ENCODE measurements at regions not wholly inside any gene's neighbourhood (a gene's known extent, or its start where the extent isn't known, plus 50 kb on each side); places are given as distances from the start of the nearest gene placed in this dataset.

DNA sequence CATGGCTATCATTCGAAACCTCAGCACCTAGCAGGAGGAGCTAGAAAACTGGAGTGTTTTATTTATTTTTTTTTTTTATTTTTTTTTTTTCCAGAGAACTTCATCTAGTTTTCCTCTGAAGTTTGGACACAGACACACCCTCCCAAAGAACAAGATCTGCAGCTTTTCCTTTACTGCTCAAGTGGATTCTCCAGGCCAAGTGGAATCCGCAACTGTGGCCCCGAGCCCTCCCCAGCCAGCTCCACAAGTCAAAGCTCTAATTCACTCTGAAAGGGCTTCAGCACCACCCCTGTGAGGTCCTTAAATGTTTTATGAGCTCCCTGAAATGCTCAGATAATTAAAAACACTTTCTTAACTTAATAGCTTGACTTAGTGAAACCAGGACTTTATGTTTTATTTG is 332.1 kb upstream of the DYNLRB2 start:
- Histone ChIP-seq H3K9me3 (ENCODE audit: insufficient read depth, low read length) (no peaks in the 10 kb centered on the region), H3K27me3 (ENCODE audit: low read length) (no peaks in the 10 kb centered on the region), H3K9me2 (replicated peaks; ENCODE audit: insufficient read depth, low read length) (no peaks in the 10 kb centered on the region), H3K27ac (ENCODE audit: low read depth, low read length) (no peak overlapping the region), H3K36me3 (ENCODE audit: low read length) (no peaks in the 10 kb centered on the region), H2AFZ (ENCODE audit: low read depth, low read length, severe bottlenecking) (no peak overlapping the region), H4K20me1 (ENCODE audit: low read depth, low read length) (no peaks in the 10 kb centered on the region), H3K4me3 (ENCODE audit: insufficient read depth, low read length, poor library complexity, severe bottlenecking) (no peak overlapping the region), H3K4me2 (ENCODE audit: low read depth, low read length, poor library complexity, severe bottlenecking) (no peak overlapping the region), H3K79me2 (ENCODE audit: insufficient read depth, low read length) (no peaks in the 10 kb centered on the region), H3K9ac (ENCODE audit: low read length) (no peak overlapping the region), H3F3A (ENCODE audit: insufficient read depth) (no peaks in the 10 kb centered on the region)
- TF ChIP-seq, protein P1, sequence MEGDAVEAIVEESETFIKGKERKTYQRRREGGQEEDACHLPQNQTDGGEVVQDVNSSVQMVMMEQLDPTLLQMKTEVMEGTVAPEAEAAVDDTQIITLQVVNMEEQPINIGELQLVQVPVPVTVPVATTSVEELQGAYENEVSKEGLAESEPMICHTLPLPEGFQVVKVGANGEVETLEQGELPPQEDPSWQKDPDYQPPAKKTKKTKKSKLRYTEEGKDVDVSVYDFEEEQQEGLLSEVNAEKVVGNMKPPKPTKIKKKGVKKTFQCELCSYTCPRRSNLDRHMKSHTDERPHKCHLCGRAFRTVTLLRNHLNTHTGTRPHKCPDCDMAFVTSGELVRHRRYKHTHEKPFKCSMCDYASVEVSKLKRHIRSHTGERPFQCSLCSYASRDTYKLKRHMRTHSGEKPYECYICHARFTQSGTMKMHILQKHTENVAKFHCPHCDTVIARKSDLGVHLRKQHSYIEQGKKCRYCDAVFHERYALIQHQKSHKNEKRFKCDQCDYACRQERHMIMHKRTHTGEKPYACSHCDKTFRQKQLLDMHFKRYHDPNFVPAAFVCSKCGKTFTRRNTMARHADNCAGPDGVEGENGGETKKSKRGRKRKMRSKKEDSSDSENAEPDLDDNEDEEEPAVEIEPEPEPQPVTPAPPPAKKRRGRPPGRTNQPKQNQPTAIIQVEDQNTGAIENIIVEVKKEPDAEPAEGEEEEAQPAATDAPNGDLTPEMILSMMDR (IDR thresholded peaks at IDR 0.05; ENCODE audit: insufficient read depth, low read length, poor library complexity, severe bottlenecking), result no peak
- TF ChIP-seq EZH2phosphoT487 (conservative IDR thresholded peaks at IDR 0.05; ENCODE audit: low read length), result no peak

DNA sequence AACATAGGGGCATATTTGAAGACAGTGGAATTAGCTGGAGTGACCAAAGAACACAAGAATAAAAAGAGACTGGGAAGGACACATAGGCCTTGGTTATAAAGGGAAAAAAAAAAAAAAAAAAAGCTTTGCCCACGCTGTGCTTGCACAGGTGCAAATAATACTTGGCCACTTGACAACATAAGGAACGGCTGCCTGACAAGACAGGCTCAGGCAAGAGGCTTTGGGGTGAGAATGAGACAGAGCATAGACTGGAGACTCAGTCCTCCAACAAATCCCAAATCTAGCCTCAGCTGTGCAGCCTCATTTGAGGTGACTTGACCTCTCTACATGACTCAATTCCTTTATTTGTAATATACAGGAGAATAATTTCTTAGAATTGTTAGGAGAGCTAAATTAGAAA is 332.8 kb upstream of the DYNLRB2 start:
- Histone ChIP-seq H3K9me2 (replicated peaks; ENCODE audit: insufficient read depth, low read length) (no peaks in the 10 kb centered on the region), H3K27me3 (ENCODE audit: low read length) (no peaks in the 10 kb centered on the region), H3K4me2 (ENCODE audit: low read depth, low read length, poor library complexity, severe bottlenecking) (no peak overlapping the region), H3K79me2 (ENCODE audit: insufficient read depth, low read length) (no peaks in the 10 kb centered on the region), H3K36me3 (ENCODE audit: low read length) (no peaks in the 10 kb centered on the region), H3K9ac (ENCODE audit: low read length) (no peak overlapping the region), H2AFZ (ENCODE audit: low read depth, low read length, severe bottlenecking) (no peak overlapping the region), H4K20me1 (ENCODE audit: low read depth, low read length) (no peaks in the 10 kb centered on the region), H3K9me3 (ENCODE audit: insufficient read depth, low read length) (no peaks in the 10 kb centered on the region), H3K27ac (ENCODE audit: low read depth, low read length) (no peak overlapping the region), H3K4me3 (ENCODE audit: insufficient read depth, low read length, poor library complexity, severe bottlenecking) (no peak overlapping the region), H3F3A (ENCODE audit: insufficient read depth) (no peaks in the 10 kb centered on the region)
- TF ChIP-seq EZH2phosphoT487 (conservative IDR thresholded peaks at IDR 0.05; ENCODE audit: low read length), result no peak
- TF ChIP-seq, protein P1 (IDR thresholded peaks at IDR 0.05; ENCODE audit: insufficient read depth, low read length, poor library complexity, severe bottlenecking), result no peak

DNA sequence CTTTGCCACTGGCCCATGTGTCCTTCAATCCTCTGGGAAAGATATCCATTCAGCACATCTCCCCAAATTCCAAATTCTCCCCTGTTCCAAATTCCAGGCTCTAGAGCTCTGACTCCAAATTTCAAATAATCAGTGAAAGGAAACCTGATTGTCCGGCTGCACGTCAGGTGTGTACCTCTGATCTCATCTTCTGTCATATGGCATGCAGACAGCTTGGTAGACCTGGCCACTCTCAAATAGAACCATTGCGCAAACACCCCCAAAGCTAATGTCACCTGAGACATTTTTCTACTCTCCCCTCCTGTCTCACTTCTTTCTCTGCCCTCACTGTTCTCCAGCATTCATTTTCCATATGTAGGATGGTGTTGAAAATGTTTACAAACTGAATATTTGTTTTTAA is 337.0 kb upstream of the DYNLRB2 start:
- no peak overlapping the region for H3K4me3 ChIP-seq (ENCODE audit: insufficient read depth, low read length, poor library complexity, severe bottlenecking)
- no peak overlapping the region for H3K9ac ChIP-seq (ENCODE audit: low read length)
- no peaks in the 10 kb centered on the region for H4K20me1 ChIP-seq (ENCODE audit: low read depth, low read length)
- no peak overlapping the region for H3K27ac ChIP-seq (ENCODE audit: low read depth, low read length)
- H3K36me3 ChIP-seq (ENCODE audit: low read length), result no peaks in the 10 kb centered on the region
- no peaks in the 10 kb centered on the region for H3K9me2 ChIP-seq (replicated peaks; ENCODE audit: insufficient read depth, low read length)
- H3F3A ChIP-seq (ENCODE audit: insufficient read depth), result no peaks in the 10 kb centered on the region
- no peak overlapping the region for H3K4me2 ChIP-seq (ENCODE audit: low read depth, low read length, poor library complexity, severe bottlenecking)
- no peaks in the 10 kb centered on the region for H3K27me3 ChIP-seq (ENCODE audit: low read length)
- no peak for TF ChIP-seq EZH2phosphoT487 (conservative IDR thresholded peaks at IDR 0.05; ENCODE audit: low read length)
- TF ChIP-seq, protein P1 (IDR thresholded peaks at IDR 0.05; ENCODE audit: insufficient read depth, low read length, poor library complexity, severe bottlenecking), result no peak
- H3K9me3 ChIP-seq (ENCODE audit: insufficient read depth, low read length), result no peaks in the 10 kb centered on the region
- H2AFZ ChIP-seq (ENCODE audit: low read depth, low read length, severe bottlenecking), result no peak overlapping the region
- H3K79me2 ChIP-seq (ENCODE audit: insufficient read depth, low read length), result no peaks in the 10 kb centered on the region

Measured in SU-DHL-6 (cell line).